Neural progenitor cell (in vitro differentiated cells): ENCODE measurements at regions not wholly inside any gene's neighbourhood (a gene's known extent, or its start where the extent isn't known, plus 50 kb on each side); places are given as distances from the start of the nearest gene placed in this dataset.

ENCODE experiments used
- DNase-seq: peaks from one replicate; pipeline ENCODE4 v3.0.0-alpha.2; 2016; ENCODE audit warnings: low spot score
- H2AFZ ChIP-seq: fragments of 200-600 bp; sonication (generic); replicated peaks from 2 replicates; pipeline ENCODE4 v1.6.1; 2016; ENCODE audit warnings: antibody characterized with exemption
- H3F3A ChIP-seq: fragments of 200-600 bp; sonication (generic); 2 replicates; pipeline ENCODE4 v1.6.1; 2016; ENCODE audit warnings: antibody characterized with exemption, low read depth
- H3K27ac ChIP-seq: fragments of 200-600 bp; sonication (generic); 2 replicates; pipeline ENCODE4 v1.5.1; 2016; ENCODE audit warnings: mild to moderate bottlenecking
- H3K27me3 ChIP-seq: fragments of 200-600 bp; sonication (generic); 2 replicates; pipeline ENCODE4 v1.6.1; 2016; ENCODE audit warnings: mild to moderate bottlenecking, moderate library complexity
- H3K36me3 ChIP-seq: fragments of 200-600 bp; sonication (generic); 2 replicates; pipeline ENCODE4 v1.5.1; 2016
- H3K4me1 ChIP-seq: fragments of 200-600 bp; sonication (generic); 2 replicates; pipeline ENCODE4 v1.6.1; 2016; ENCODE audit warnings: mixed run types
- H3K4me2 ChIP-seq: fragments of 200-600 bp; sonication (generic); 2 replicates; pipeline ENCODE4 v1.6.1; 2016
- H3K4me3 ChIP-seq: fragments of 200-600 bp; sonication (generic); 2 replicates; pipeline ENCODE4 v1.5.1; 2016
- H3K79me2 ChIP-seq: fragments of 200-600 bp; sonication (generic); 2 replicates; pipeline ENCODE4 v1.6.1; 2016; ENCODE audit warnings: low read depth
- H3K9ac ChIP-seq: fragments of 200-600 bp; sonication (generic); 2 replicates; pipeline ENCODE4 v1.6.1; 2016
- H3K9me3 ChIP-seq: fragments of 200-600 bp; sonication (generic); 2 replicates; pipeline ENCODE4 v1.5.1; 2016; ENCODE audit warnings: low read depth
- H4K20me1 ChIP-seq: fragments of 200-600 bp; sonication (generic); 2 replicates; pipeline ENCODE4 v1.6.1; 2016; ENCODE audit warnings: low read depth
- H3K27ac Mint-ChIP-seq: 3 replicates; pipeline ENCODE4 v1.8.0; 2021; ENCODE audit warnings: mixed read lengths
- H3K27me3 Mint-ChIP-seq: 2 replicates; pipeline ENCODE4 v1.8.0; 2022; ENCODE audit warnings: low read depth, mild to moderate bottlenecking, inconsistent platforms, moderate library complexity, mixed read lengths; ENCODE audit not compliant: insufficient read depth
- H3K36me3 Mint-ChIP-seq: 3 replicates; pipeline ENCODE4 v1.8.0; 2021; ENCODE audit warnings: mixed read lengths
- H3K4me1 Mint-ChIP-seq: 3 replicates; pipeline ENCODE4 v1.8.0; 2021; ENCODE audit warnings: mixed read lengths
- H3K4me3 Mint-ChIP-seq: 3 replicates; pipeline ENCODE4 v1.8.0; 2021; ENCODE audit warnings: mild to moderate bottlenecking, moderate library complexity, mixed read lengths
- H3K9me3 Mint-ChIP-seq: 3 replicates; pipeline ENCODE4 v1.8.0; 2020; ENCODE audit warnings: mixed read lengths
- EZH2 ChIP-seq: fragments of 200-600 bp; sonication (generic); IDR thresholded peaks from 2 replicates; pipeline ENCODE4 v1.6.1; 2017; ENCODE audit warnings: antibody characterized with exemption, mild to moderate bottlenecking, moderate library complexity
- EZH2phosphoT487 ChIP-seq: fragments of 200-600 bp; sonication (generic); IDR thresholded peaks from 2 replicates; pipeline ENCODE4 v1.6.1; 2017; ENCODE audit warnings: antibody characterized with exemption
- TF ChIP-seq, protein P1 (sequence below): fragments of 200-600 bp; sonication (generic); IDR thresholded peaks from 2 replicates; pipeline ENCODE4 v1.5.1; 2017; ENCODE audit warnings: antibody characterized with exemption, mild to moderate bottlenecking

DNA sequence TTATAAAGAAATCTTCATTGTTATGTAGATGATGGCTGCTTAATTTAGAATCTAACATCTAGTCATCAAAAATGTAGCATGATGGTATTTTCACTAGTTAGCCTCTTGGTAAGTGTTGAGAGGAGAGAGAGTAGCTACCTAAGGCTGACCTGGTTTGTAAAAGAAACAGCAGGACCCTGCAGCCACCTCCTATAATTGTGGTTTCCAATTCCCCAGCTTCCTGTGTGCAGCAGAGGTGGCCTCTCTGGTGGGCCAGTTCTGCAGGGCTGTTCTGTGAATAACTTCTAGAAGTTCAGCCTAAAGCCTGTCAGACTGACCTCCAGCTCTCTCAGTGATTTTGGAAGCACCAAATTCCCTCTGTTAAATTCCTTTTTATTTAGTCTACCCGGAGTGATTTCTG lies 246.4 kb upstream of the LRRC7 start:
- Histone ChIP-seq H3F3A (no peaks in the 10 kb centered on the region), H3K27me3 (no peaks in the 10 kb centered on the region), H3K9ac (no peak overlapping the region), H3K4me2 (no peak overlapping the region), H3K79me2 (no peaks in the 10 kb centered on the region), H3K4me1 (no peaks in the 10 kb centered on the region), H2AFZ (no peak overlapping the region), H3K4me3 (no peak overlapping the region), H3K36me3 (no peaks in the 10 kb centered on the region), H3K27ac (no peak overlapping the region), H3K9me3 (no peaks in the 10 kb centered on the region), H4K20me1 (no peaks in the 10 kb centered on the region)
- Mint-ChIP-seq H3K9me3 (no peaks in the 10 kb centered on the region), H3K4me1 (peaks cover 14% of the 10 kb centered on the region), H3K4me3 (no peak overlapping the region), H3K36me3 (no peaks in the 10 kb centered on the region), H3K27me3 (peaks cover 4% of the 10 kb centered on the region), H3K27ac (no peak overlapping the region)
- TF ChIP-seq, protein P1, sequence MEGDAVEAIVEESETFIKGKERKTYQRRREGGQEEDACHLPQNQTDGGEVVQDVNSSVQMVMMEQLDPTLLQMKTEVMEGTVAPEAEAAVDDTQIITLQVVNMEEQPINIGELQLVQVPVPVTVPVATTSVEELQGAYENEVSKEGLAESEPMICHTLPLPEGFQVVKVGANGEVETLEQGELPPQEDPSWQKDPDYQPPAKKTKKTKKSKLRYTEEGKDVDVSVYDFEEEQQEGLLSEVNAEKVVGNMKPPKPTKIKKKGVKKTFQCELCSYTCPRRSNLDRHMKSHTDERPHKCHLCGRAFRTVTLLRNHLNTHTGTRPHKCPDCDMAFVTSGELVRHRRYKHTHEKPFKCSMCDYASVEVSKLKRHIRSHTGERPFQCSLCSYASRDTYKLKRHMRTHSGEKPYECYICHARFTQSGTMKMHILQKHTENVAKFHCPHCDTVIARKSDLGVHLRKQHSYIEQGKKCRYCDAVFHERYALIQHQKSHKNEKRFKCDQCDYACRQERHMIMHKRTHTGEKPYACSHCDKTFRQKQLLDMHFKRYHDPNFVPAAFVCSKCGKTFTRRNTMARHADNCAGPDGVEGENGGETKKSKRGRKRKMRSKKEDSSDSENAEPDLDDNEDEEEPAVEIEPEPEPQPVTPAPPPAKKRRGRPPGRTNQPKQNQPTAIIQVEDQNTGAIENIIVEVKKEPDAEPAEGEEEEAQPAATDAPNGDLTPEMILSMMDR: no peak
- TF ChIP-seq EZH2 (no peak), EZH2phosphoT487 (no peak)
- DNase-seq: no peak

DNA sequence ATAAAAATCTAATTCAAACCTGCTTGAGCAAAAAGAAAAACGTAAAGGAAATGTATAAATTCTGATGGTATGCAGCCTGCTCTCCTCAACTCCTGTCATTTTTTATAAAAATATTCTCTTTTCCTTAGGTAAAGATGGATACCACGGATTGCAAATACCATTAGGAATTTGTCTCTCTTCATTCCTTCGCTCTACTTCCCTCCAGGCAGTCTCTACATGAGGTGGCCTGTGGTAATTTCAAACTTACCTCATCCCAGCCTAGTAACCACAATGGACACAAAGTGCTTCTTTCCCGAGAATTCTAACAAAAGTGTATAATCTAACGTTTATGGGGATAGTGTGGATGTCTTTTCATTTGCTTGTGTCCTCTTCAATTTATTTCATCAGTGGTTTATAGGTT lies 239.5 kb upstream of the LRRC7 start:
- H3K4me3 ChIP-seq: no peak overlapping the region
- H4K20me1 ChIP-seq: no peaks in the 10 kb centered on the region
- no peaks in the 10 kb centered on the region for H3K27me3 Mint-ChIP-seq
- H3K9me3 Mint-ChIP-seq: peaks cover 14% of the 10 kb centered on the region
- H3F3A ChIP-seq: no peaks in the 10 kb centered on the region
- no peak overlapping the region for H2AFZ ChIP-seq
- H3K9ac ChIP-seq: no peak overlapping the region
- H3K4me3 Mint-ChIP-seq: no peak overlapping the region
- no peak for DNase-seq
- H3K27ac ChIP-seq: no peak overlapping the region
- H3K27ac Mint-ChIP-seq: no peak overlapping the region
- no peaks in the 10 kb centered on the region for H3K27me3 ChIP-seq
- H3K4me1 ChIP-seq: no peaks in the 10 kb centered on the region
- H3K79me2 ChIP-seq: no peaks in the 10 kb centered on the region
- H3K9me3 ChIP-seq: no peaks in the 10 kb centered on the region
- TF ChIP-seq, protein P1: no peak
- no peak for TF ChIP-seq EZH2
- TF ChIP-seq EZH2phosphoT487: no peak
- no peak overlapping the region for H3K4me2 ChIP-seq
- no peaks in the 10 kb centered on the region for H3K36me3 Mint-ChIP-seq
- H3K4me1 Mint-ChIP-seq: peaks cover 5% of the 10 kb centered on the region
- H3K36me3 ChIP-seq: no peaks in the 10 kb centered on the region

DNA sequence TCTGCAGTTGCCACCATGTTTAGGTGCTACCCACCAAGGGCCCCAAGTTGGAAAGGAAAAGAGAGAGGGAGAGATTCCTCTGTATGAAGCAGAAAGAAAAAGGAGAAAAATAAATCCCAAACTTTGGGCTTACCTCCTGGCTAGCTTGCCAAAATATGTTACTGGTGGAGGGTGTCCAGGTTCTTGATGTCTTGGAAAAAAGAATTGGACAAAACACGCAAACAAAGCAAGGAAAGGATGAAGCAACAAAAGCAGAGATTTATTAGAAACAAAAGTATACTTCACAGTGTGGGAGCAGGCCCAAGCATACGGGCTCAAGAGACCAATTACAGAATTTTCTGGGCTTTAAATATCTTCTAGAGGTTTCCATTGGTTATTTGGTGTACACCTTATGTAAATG lies 204.5 kb upstream of the LRRC7 start:
- TF ChIP-seq EZH2 (no peak), EZH2phosphoT487 (no peak)
- TF ChIP-seq, protein P1: no peak
- H3K4me3 ChIP-seq: no peak overlapping the region
- no peaks in the 10 kb centered on the region for H3F3A ChIP-seq
- H3K36me3 ChIP-seq: no peaks in the 10 kb centered on the region
- H3K9me3 ChIP-seq: no peaks in the 10 kb centered on the region
- H3K4me2 ChIP-seq: no peak overlapping the region
- H3K27ac ChIP-seq: no peak overlapping the region
- no peak for DNase-seq
- Mint-ChIP-seq H3K4me1 (no peaks in the 10 kb centered on the region), H3K36me3 (no peaks in the 10 kb centered on the region), H3K27ac (no peak overlapping the region), H3K27me3 (no peaks in the 10 kb centered on the region), H3K9me3 (no peaks in the 10 kb centered on the region), H3K4me3 (no peak overlapping the region)
- H2AFZ ChIP-seq: no peak overlapping the region
- no peaks in the 10 kb centered on the region for H3K4me1 ChIP-seq
- no peaks in the 10 kb centered on the region for H4K20me1 ChIP-seq
- H3K79me2 ChIP-seq: no peaks in the 10 kb centered on the region
- H3K27me3 ChIP-seq: no peaks in the 10 kb centered on the region
- H3K9ac ChIP-seq: no peak overlapping the region

DNA sequence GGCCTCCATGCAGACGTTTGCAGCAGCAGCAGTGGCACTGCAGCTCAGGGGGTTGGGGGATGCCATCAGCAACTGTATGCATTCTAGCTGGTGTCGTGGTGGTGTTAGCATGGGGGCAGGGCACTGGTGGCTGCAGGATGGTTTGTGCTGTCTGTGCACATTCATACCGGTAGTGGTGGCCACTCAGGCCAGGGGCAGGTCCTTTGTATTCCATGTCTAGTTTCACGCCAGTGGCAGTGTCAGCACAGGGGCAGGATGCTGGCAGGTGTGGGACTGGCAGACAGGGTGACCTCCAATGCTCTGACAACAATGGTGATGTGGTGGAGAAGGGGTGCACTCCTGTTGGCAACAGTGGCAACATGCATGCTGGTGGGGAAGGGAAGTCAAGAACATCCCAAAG lies 194.2 kb upstream of the LRRC7 start:
- no peak for TF ChIP-seq EZH2
- TF ChIP-seq EZH2phosphoT487: no peak
- TF ChIP-seq, protein P1: no peak

More for the DNA sequence above, 194.2 kb upstream of the LRRC7 start:
- no peak for DNase-seq
- no peaks in the 10 kb centered on the region for H3K4me1 ChIP-seq
- no peaks in the 10 kb centered on the region for H3K36me3 ChIP-seq
- H3F3A ChIP-seq: no peaks in the 10 kb centered on the region
- H3K27ac ChIP-seq: no peak overlapping the region
- Mint-ChIP-seq H3K36me3 (no peaks in the 10 kb centered on the region), H3K27me3 (peaks cover 2% of the 10 kb centered on the region), H3K27ac (no peak overlapping the region), H3K4me1 (no peaks in the 10 kb centered on the region), H3K4me3 (no peak overlapping the region), H3K9me3 (no peaks in the 10 kb centered on the region)
- H3K4me2 ChIP-seq: no peak overlapping the region
- H2AFZ ChIP-seq: no peak overlapping the region
- H4K20me1 ChIP-seq: no peaks in the 10 kb centered on the region
- H3K9ac ChIP-seq: no peak overlapping the region
- no peaks in the 10 kb centered on the region for H3K9me3 ChIP-seq
- no peak overlapping the region for H3K4me3 ChIP-seq
- H3K79me2 ChIP-seq: no peaks in the 10 kb centered on the region
- H3K27me3 ChIP-seq: no peaks in the 10 kb centered on the region
